Non-pigmented ciliary epithelial cell (primary cell): ENCODE measurements at regions not wholly inside any gene's neighbourhood (a gene's known extent, or its start where the extent isn't known, plus 50 kb on each side); places are given as distances from the start of the nearest gene placed in this dataset.
"Not testable (repeated sequence)": the region's sequence is repeated elsewhere in the genome, so short reads cannot be mapped to it uniquely, and the experiment has no call there.

Source experiments
- DNase-seq: peaks from one replicate; pipeline ENCODE4 v3.0.0-alpha.2; 2010; ENCODE audit warnings: low read depth

DNA sequence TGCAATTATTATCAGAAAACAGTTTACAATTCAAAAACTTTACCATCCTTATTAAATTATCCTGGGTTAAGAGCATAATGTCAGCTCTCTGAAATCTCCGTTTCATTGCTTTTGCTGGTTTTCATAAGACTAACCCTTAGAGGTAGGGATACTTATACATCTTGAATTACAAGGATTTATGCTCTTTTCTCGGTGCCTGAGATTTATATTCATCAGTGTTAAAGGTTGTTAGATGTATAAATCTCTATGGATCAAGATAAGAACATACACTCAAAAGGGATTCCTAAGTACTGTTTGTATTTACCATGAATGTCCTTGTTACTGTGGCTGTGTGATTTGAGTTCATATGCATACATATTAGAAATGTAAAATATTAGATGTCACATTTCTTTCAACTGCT lies 684.7 kb downstream of the EFNA5 start:
- no peak for DNase-seq

DNA sequence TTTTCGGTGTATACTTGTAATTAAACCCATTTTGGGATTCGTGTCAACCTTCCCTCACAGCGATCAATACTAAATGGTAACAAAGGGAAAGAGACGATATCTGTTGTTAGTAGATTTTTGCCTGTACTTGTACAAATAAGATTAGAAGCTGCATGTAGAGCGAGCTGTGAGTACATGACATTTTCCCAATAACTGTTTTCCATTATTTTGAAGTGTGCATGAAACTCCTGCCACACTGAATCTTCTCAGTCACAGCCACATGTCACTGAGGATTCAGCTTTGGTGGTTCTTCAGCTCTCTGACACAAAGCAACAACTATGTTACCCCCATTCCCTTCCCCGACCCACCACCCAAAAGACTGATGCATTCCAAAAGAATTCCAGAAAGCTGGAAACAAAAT lies 685.6 kb downstream of the EFNA5 start:
- DNase-seq, result no peak

DNA sequence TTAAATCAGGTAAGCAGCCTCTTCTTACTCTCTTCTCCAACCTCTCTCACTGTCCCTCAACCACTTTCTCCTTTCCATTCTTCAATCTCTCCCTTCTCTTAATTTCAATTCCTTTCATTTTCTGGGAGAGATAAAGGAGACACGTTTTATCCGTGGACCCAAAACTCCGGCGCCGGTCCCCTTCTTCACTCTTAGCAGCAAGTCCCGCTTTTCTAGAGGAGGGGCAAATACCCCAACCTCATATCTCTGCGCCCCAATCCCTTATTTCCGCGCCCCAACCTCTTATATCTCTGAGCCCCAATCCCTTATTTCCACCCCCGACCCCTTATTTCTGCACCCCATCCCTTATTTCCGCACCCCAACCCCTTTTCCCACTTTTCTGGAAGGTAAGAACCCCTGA lies 691.6 kb downstream of the EFNA5 start:
- not testable (repeated sequence) for DNase-seq

DNA sequence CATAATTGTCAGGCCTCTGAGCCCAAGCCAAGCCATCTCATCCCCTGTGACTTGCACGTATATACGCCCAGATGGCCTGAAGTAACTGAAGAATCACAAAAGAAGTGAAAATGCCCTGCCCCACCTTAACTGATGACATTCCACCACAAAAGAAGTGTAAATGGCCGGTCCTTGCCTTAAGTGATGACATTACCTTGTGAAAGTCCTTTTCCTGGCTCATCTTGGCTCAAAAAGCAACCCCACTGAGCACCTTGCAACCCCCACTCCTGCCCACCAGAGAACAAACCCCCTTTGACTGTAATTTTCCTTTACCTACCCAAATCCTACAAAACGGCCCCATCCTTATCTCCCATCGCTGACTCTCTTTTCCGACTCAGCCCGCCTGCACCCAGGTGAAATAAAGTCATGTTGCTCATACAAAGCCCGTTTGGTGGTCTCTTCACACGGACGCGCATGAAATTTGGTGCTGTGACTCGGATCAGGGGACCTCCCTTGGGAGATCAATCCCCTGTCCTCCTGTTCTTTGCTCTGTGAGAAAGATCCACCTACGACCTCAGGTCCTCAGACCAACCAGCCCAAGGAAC lies 692.1 kb downstream of the EFNA5 start:
- DNase-seq, result not testable (repeated sequence)

DNA sequence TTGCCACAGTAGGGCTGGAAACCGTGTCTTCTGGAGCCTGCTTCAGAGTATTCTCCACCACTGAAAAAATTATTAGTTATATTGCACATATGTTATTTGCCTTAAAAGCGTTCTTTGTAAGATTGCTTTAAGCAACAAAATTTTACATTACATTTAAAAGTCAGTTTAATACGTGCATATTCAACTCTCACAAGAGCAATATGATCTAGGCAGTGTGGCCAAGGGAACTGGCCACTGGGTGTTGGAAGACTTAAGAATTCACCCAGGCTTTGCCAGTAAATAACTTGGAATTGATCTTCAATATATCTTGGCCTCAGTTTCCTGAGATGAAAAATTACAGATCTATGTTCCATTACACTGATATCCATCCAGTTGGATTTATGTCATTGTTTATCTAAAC lies 694.4 kb downstream of the EFNA5 start:
- DNase-seq, result no peak

DNA sequence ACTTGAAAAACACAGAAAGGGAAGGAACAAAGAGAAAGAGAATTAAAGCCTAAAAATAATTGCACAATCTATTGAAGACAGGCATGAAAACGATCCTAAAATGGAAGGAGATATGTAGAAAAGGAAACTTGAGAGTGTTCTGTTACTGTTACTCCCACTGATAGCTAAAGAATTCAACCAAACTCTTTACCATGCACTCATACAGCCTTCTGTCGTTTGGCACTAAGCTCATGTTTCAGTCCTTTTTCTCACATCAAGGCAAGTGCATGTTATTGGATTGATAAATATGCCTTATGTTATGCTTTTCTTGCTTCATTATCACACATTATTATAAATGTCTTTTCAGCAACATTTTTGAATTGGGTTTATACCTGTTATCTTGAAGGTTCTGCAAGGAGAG lies 696.5 kb downstream of the EFNA5 start:
- no peak for DNase-seq

DNA sequence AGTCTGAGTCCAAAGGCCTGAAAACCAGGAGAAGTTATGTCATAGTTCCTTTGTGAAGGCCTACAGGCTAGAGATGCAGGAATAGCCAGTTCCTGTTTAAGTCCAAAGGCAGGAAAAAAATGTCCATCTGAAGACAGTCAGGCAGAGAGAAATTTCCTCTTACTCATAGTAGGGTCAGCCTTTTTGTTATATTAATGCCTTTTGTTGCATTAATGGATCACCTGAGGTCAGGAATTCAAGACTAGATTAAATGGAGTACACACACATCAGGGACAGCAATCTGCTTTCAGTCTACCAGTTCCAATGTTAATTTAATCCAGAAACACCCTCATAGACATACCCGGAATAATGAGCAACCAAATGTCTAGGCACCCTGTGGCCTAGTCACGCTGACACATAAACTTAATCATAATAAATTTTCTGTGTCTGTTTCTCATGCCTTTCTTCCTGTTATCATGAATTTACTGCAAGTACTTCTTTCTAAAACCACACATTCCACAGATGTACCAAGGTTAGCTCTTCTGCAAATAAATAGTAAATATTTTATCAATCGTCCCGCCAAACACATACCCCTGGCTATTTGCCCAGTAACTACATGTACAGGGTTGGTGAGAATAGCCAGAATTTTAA lies 703.9 kb downstream of the EFNA5 start:
- DNase-seq, result peak; percentile 1

- DNase-seq, result peak; percentile 28
Measured at GRCh38 chr5:106964132-106964531, 706.6 kb downstream of the EFNA5 start.

DNA sequence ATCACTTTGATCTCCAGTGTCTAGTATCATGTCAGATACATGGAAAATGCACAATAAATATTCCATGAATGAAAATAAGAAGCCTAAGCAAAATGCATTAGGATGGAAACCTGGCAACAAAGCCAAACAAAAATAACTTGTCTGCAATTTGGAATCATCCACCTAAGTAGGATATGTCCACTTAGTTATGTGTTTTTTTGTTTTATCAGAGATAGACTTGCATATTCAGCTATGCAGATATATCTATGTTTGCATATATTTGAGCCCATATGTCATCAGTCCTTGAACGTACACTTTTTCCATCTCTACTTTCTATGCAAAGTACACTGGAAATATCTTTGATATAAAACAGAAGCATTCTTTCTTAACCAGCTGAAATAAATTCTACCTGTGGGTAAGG lies 707.1 kb downstream of the EFNA5 start:
- no peak for DNase-seq

DNA sequence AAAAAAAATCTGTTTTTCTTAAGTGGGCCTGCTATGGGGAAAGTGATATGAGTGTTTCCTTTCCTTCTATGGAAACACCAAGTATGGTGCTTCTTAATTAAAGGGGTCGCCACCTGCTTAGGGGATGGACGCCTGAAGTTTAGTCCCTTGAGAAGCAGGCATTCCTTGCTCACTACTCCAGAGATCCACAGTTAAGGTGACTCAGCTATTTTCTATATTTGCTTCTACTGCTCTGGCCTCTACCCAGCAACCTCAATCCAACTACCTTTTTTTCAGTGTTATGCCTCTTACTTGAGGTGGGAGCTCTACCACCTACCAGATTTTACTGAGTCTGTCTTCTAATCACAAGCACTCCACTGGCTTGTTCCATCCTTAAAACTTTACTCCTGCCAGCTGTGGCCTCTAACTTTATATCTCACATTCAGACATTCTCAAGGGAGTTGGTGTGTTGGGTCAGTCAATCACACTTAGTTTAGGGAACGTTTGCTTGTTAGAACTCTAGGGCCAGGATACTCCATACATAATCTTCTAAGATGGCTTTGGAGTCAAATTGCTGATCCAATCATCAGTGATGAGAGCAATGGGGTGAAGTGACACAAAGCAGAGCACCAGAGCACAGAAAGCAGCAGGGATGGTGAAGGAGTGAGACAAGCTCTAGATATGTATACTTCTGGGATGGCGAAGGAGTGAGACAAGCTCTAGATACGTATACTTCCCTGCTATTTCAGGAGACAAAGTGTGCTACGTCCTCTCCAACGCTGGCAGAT lies 708.1 kb downstream of the EFNA5 start:
- peak; percentile 2 for DNase-seq

DNA sequence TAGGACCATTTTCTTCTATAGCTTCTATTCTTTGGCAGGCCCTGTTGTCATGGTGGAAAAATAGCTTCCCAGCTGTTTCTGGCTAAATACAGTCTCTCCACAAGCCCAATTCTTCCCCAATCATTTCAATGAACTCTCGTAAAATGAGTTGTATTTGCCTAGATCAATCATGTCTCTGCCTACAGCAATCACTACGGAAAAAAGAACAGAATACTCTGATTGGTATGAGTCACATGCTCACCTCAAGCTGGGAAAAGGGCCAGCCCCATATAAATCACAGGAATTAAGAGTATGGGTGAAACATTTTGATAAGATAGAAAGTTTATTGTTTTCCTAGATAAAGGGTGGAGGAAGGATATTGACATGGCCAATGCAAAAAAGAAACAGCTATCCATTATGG lies 711.4 kb downstream of the EFNA5 start:
- no peak for DNase-seq

DNA sequence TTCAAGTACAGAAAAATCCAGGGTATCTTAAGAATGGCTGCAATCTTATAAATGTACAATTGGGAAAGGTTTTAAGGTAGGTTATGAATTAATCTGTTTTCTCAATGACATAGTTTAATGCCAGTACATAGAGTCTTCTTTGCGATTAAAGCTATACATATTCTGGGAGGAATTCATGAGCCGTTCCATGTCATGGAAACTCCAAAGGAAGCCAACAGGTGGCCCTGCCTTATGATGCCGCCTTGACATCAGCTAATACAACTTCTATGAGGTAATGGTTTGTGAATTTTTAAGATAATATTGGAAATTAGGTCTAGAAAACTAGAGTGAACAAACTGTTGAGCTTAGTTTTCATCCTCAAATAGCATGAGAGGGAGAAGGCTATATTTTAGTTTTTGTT lies 713.4 kb downstream of the EFNA5 start:
- DNase-seq, result no peak

DNA sequence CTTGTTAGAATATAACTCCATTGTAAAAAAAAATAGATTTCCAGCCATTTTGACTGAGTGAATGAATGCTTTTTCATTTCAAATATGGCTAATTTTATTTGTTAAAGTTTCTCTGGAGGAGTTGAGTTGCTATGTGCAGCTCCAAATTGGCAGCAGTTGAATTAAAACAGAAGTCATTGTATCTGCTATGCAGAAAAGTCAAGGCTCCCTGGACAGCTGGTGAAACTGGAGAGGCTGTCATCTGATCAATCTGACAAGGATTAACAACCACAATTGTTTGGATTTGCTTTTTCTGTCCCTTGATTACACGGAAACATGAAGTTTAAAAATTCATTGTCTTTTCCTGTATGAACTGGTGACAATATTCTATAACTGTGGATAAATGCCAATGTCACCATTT lies 713.9 kb downstream of the EFNA5 start:
- no peak for DNase-seq

DNA sequence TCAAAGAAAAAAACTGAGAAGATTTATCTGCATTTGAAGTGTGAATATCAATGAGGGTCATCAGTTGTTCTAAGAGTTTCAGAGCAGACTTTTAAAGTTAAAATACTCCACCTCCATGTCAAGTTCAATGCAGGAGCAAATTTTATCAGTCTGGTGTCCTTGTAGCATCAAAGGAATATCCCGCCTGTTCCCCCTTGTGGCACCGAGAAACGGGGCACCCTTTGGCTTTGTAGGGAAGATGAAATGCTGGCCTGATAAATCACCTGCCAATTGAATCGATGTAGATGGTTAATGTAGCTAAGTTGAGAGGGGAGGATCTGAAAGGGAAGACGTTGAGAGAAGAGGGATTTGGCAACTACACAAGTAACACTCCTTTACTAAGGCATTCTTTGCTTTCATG lies 714.5 kb downstream of the EFNA5 start:
- no peak for DNase-seq

- DNase-seq, result peak; percentile 26
Measured at GRCh38 chr5:106940986-106941385, 729.8 kb downstream of the EFNA5 start.

GRCh38 chr5:106940301-106940846 lies 730.4 kb downstream of the EFNA5 start:
- no peak for DNase-seq

- DNase-seq, result no peak
Measured at GRCh38 chr5:106923409-106923808, 747.3 kb downstream of the EFNA5 start.

- DNase-seq, result no peak
Measured at GRCh38 chr5:106921567-106921966, 749.2 kb downstream of the EFNA5 start.

GRCh38 chr5:106910486-106910885 lies 760.3 kb downstream of the EFNA5 start:
- no peak for DNase-seq

DNA sequence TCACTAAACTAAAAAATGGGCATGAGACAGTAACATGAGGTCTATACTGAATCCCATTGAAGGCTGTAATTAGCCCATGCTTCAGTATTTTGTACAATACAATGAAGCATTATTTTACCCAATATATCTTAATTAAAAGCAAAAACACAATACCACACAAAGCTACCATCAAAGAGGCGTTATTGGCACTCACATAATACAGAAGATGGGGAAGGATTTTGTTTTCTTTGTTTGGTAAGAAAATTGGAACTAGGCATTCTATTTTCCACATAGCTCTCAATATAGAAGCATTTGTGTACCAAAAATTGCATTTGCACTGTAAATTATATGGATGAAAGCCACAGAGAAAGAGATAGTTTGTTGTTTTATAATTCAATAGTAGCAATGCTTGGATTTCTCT lies 761.0 kb downstream of the EFNA5 start:
- no peak for DNase-seq

DNA sequence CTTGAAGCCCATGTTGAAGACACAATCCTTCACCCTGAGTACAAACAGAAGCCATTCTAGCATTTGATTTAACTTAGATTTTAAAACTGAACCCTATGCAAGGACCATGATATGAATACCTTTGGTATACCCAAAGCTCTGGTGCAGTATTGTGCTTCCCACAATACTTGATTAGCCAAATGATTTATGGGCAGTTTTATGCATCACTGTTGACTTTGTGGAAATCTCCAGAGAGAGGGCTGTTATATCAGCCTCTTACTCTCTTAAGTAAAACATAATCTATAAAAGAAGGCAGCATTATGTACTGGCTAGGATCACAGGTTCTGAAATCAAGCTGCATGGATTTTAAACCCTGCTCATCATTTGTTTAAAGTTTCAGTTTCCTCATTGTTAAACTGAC lies 762.8 kb downstream of the EFNA5 start:
- DNase-seq, result no peak

DNA sequence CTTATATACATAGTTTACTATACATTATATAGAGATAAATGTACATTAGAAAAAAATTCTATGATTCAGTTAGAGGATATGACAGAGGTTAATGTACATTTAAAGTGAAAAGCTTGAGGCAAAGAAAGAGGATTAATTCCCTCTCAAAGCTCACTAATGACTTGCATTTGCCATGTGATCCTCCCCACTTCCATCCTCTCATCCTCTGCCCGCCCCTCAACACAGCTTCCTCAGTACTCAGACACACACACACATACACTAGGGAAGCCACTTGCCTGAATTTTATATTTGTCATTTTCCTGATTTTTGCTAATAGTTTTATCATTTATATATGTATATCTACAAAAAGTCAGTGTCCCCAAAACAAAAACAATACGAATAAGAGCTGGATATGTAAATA lies 764.5 kb downstream of the EFNA5 start:
- no peak for DNase-seq

GRCh38 chr5:106894964-106895363 lies 775.8 kb downstream of the EFNA5 start:
- DNase-seq, result peak; percentile 45
